ENCODE measurements at regions not wholly inside any gene's neighbourhood (a gene's known extent, or its start where the extent isn't known, plus 50 kb on each side); places are given as distances from the start of the nearest gene placed in this dataset.

GRCh38 chr6:132868057-132868456, 53.7 kb downstream of the RPS12 start:
- DNase-seq (ENCODE audit: low read depth in 2 of 2) = no peak

GRCh38 chr6:132872923-132873322, 58.6 kb downstream of the RPS12 start:
- no peak for DNase-seq (ENCODE audit: low read depth in 2 of 2)

- no peak for DNase-seq (ENCODE audit: low read depth in 2 of 2)
These were observed 62.6 kb downstream of the RPS12 start for GRCh38 chr6:132877003-132877402.

- no peak for DNase-seq (ENCODE audit: low read depth in 2 of 2)
These were observed 72.8 kb downstream of the RPS12 start for GRCh38 chr6:132887204-132887603.

DNA sequence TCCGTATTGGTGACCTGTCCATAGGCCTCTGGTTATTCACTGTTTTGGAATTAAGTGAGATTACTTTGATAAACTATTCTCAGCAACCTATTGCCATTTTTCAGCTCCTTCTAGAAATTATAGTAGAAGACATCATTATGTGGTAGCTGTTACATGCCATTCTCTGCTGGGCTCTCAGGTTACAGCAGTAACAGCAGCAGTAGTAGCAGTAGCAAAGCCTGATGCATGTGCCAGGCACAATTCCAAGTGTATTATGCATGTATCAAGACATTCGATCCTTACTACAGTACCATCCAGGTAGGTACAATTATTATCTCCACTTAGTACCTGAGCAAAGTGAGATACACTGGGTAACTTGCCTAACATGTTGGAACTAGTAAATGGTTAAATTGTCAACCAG, 74.3 kb downstream of the RPS12 start:
- no peak for DNase-seq (ENCODE audit: low read depth in 2 of 2)

DNA sequence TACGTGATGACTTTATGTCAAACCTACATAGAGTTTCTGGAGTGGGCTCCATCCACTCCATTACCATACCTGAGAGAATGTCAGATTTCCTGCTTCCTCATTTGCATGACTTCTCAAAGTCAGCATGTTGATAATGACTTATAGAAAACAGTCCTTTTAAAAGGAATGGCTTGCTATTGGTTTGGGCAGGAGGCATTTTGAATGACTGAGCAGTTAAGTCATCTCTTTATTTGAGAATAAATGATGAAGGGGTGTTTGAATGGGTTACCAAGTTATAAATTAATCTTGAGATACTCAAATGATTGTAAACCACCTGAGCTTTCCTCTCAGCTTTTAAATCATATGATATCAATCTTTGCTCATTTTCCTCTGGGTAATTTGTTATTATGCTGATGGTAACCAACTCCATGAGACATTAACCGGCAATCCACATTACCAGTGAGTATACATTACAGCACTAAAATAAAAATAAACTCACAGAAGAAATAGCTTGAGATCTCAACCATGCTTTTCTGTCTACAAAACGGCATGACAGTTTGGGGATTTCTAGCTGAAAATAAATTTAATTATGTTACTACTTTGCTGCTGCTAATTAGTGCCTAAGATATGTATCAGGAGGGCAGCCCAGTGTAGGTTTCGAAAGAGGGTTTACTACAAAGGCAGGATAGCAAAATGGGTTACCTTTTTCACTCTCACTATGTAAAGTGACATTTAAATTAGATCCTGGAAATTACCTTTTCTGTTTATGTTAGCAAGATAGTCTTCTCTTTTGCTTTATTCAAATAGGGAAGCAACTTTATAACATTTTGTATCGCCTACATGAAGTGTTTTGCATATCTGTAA, 78.8 kb downstream of the RPS12 start:
- DNase-seq (ENCODE audit: low read depth in 2 of 2) = no peak

DNA sequence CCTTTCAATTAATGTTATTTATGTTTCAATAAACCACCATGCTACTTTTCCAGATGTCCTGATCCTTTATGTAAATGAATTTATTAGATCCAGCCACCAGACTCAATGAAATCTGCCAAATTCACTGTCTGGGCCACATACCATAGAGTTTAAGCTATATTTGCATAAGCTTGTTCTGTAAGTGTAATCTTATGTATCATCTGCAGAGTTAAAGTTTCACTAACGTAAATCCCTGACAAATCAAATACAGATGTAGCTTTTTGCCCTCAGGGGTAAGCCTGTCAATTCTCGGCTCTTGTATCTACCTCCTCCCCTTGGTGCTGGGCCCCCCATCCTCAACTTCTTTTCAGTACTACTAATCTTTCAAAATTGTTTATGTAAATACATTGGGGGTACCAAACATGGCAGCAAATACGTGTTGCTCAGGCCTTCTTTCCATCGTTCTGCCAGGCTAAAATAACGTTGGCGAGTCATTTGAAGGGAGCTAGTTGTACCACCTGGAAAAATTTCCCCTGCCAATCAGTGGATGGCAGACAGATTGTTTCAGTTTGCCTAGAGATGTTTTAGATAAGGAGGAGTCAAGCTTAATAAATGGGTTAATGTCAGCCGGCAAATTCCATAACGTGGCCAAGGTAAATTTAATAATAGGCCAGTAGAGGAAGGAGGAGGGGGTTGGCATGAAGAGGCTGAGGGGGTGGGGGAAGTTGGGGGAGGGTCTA, 79.6 kb downstream of the RPS12 start:
- no peak for DNase-seq (ENCODE audit: low read depth in 2 of 2)

DNA sequence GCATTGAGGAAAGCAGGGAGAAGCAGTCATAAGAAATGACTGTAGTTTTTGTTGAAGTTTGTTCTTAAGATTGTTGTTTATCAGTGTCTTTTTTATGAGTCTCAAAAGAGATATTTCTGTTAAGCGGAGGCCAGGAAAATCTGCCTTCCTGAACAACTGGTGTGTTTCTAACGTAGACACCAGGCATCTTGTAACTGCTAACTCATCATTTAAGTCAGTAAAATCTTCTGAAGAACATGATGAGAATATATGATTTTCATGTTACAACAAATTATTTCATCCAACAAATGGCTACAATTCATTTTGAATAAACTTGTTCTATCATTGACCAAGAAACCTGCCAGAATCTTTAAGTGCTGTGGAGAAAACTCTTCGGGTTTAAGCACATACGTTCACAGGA, 84.0 kb downstream of the RPS12 start:
- no peak for DNase-seq (ENCODE audit: low read depth in 2 of 2)

DNA sequence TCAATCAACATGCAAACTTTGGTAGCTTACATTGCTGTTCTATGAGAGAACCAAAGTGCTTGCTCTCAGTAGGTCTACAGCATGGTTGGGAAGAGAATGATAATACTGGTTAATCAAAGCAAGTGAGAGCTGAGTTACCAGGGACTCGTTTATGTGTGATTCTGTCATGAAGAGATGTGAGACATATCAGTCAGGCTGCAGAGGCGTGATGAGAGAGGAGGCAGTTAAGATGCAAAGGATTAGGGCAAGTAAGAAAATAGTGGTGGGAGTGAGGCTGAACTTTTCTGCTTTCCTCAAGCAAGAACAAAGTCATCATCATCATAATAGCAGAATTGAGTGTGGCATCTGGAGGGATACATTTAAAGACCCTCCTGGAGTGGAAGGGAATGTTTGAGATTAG, 86.5 kb downstream of the RPS12 start:
- no peak for DNase-seq (ENCODE audit: low read depth in 2 of 2)

GRCh38 chr6:132902901-132903300, 88.5 kb downstream of the RPS12 start:
- no peak for DNase-seq (ENCODE audit: low read depth in 2 of 2)

GRCh38 chr6:132907231-132907630, 92.9 kb downstream of the RPS12 start:
- no peak for DNase-seq (ENCODE audit: low read depth in 2 of 2)

GRCh38 chr6:132907914-132908313, 93.5 kb downstream of the RPS12 start:
- no peak for DNase-seq (ENCODE audit: low read depth in 2 of 2)

DNA sequence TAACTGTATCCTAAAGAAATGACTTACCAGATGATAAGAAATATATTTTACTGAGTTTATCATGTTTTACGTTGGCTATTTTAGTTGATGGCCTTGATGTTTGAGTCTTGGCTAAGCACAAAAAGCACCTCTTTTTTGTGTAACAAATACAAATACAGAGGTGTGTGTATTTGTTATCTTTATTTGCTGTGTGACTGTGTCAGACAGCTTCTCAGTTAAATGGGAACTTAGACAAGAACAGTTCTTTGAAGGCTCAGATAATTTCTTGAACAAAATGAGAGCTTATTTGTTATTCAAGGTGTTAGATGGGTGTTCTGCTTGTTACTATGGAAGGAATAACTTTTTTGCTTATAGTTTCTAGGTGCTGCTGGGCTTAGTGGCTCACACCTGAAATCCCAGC, 95.4 kb downstream of the RPS12 start:
- DNase-seq (ENCODE audit: low read depth in 2 of 2) = no peak

DNA sequence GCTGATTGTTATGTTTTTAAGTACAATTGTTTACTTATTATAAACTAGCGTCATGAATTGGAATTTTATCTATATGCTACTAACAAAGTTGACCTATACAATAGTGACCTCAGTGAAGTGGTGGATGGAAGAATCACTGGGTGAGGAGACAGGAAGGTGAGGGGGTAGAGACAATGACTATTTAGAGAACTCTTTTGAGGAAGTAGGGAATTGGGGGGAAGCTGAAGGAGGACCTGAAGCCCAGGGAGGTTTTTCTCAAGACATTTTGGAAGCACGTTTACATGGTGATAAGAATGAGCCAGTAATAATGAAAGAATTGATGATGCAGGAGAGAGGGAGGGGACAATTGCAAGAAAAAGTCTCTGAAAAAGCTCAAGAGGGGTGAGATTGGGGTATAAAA, 96.4 kb downstream of the RPS12 start:
- no peak for DNase-seq (ENCODE audit: low read depth in 2 of 2)

DNA sequence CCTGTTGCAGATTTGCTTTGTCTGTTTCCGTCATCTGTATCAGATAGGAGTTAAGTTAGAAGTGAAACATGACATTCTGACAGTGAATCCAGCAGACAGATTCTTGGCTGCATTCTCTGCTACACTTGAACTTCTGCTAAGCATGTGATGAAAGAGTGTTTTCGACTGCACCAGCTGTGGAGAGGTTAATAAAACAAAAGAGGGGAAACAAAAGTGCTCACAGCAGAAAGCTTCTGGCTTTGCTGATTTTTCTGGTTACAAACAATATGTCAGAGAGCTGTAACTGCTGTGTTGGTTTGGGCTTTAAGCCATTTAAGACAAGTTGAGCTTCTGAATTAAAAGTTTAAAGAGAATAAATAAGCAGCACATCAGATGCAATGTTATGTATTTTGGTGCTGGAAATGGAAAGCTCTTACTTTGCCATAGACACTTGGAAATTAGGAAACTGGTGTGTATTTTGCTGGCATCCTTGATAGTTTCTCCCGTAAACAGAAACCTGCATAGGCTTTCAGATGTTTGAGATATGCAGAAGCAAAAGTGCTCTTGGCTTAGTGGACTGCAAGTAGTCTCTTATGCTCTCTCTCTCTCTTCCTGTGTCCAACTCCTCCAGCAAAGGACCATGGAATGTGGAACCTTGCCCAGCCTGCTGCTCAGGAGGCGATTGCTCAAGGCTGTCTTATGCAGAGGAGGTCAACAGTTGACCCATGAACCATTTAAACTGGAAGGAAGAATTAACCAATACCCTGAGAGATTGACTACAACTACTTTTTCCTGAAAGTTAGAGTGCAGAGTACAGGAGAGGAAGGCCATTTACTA, 104.9 kb downstream of the RPS12 start:
- DNase-seq (ENCODE audit: low read depth in 2 of 2) = no peak

GRCh38 chr6:132927713-132928112, 113.3 kb downstream of the RPS12 start:
- DNase-seq (ENCODE audit: low read depth in 2 of 2) = no peak

DNA sequence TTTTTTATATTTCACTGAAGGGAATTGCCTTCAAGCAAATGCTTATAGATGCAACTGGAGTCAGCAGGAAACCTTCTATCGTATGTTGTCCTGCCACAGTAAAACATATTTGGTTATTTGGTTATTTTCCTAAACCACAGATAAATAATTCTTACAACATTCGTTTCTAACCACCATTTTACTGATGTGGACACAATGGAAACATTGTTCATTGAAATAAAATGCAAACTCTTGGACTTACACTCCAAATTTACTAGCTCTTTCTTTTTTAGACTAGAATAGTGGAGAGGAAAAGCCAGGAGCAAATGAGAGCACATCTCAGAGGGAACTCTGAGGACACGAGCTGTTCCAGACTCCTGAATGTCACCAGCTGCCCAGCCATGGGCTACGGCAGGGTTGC, 114.8 kb downstream of the RPS12 start:
- DNase-seq (ENCODE audit: low read depth in 2 of 2) = no peak

GRCh38 chr6:132931313-132931712, 116.9 kb downstream of the RPS12 start:
- no peak for DNase-seq (ENCODE audit: low read depth in 2 of 2)

GRCh38 chr6:132931936-132932514, 117.7 kb downstream of the RPS12 start:
- no peak for DNase-seq (ENCODE audit: low read depth in 2 of 2)

DNA sequence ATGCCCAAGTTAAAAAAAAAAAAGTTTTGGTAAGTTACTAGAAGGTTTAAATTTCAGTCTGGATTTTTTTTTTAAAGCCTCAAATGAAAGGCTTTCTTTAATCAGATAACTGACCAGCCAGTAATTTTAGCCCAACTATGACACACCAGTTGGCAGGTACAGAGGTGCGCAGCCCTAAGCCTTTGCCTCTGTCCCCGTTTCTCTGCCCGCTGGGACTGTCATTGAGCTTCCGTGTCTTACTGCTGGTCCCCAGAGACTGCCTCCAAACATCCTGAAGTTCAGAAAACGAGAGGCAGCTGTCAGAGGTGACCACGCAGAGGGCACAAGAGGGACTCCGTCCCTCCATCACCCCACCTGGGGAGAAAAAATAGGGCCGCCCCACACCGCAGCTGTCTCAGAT, 118.2 kb downstream of the RPS12 start:
- no peak for DNase-seq (ENCODE audit: low read depth in 2 of 2)

DNA sequence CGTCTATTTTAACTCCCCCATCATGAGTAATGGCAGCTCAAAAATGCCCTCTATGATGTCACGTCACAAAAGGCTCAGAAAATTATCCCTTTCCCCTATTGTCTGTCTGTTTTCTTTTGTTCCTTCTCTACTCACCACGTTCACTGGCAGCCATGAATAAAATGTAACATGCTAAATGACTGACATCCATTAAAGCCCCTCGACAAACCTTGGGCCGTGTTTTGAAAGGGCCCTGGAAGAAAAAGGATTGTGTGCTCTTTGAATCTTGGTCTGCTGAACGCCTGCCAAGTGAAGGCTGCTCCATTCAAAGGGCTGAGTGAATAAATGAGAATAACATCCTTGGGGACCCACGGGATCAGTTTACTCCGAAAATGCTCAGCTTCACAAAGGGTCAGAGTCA, 118.7 kb downstream of the RPS12 start:
- DNase-seq (ENCODE audit: low read depth in 2 of 2) = no peak

- DNase-seq (ENCODE audit: low read depth in 2 of 2) = no peak
These were observed 120.1 kb downstream of the RPS12 start for GRCh38 chr6:132934496-132934895.
